BLaER1 treated with 17β-estradiol and CSF1 and Interleukin-3, amounts not matched to agents 10 nM and 100 nM (cell line): ENCODE measurements at regions not wholly inside any gene's neighbourhood (a gene's known extent, or its start where the extent isn't known, plus 50 kb on each side); places are given as distances from the start of the nearest gene placed in this dataset.

Source experiments
- H3K27ac ChIP-seq, 11 experiments: shearing (Covaris generic); formaldehyde crosslinking; 2 replicates each; pipeline ENCODE4 v1.8.1; 2022
- H3K27me3 ChIP-seq, 11 experiments: shearing (Covaris generic); formaldehyde crosslinking; 2 replicates each; pipeline ENCODE4 v1.8.1; 2022
- H3K36me3 ChIP-seq, 11 experiments: shearing (Covaris generic); formaldehyde crosslinking; 2 replicates each; pipeline ENCODE4 v1.8.1; 2022
- H3K4me1 ChIP-seq, 10 experiments: shearing (Covaris generic); formaldehyde crosslinking; 2 replicates each; pipeline ENCODE4 v1.8.1; 2022
- H3K4me2 ChIP-seq, 11 experiments: shearing (Covaris generic); formaldehyde crosslinking; 2 replicates each; pipeline ENCODE4 v1.8.1; 2022
- H3K4me3 ChIP-seq, 10 experiments: shearing (Covaris generic); formaldehyde crosslinking; 2 replicates each; pipeline ENCODE4 v1.8.1; 2022
- H3K9ac ChIP-seq, 11 experiments: shearing (Covaris generic); formaldehyde crosslinking; 2 replicates each; pipeline ENCODE4 v1.8.1; 2022
- H3K9me3 ChIP-seq, 11 experiments: shearing (Covaris generic); formaldehyde crosslinking; replicated peaks in 1 of 11; 2 replicates each; pipeline ENCODE4 v1.8.1; 2022
- H4K20me1 ChIP-seq, 11 experiments: shearing (Covaris generic); formaldehyde crosslinking; 2 replicates each; pipeline ENCODE4 v1.8.1; 2022
- Cebpa-rat ChIP-seq, 11 experiments: shearing (Covaris generic); IDR thresholded peaks; 2 replicates each; pipeline ENCODE4 v1.8.1; 2022

DNA sequence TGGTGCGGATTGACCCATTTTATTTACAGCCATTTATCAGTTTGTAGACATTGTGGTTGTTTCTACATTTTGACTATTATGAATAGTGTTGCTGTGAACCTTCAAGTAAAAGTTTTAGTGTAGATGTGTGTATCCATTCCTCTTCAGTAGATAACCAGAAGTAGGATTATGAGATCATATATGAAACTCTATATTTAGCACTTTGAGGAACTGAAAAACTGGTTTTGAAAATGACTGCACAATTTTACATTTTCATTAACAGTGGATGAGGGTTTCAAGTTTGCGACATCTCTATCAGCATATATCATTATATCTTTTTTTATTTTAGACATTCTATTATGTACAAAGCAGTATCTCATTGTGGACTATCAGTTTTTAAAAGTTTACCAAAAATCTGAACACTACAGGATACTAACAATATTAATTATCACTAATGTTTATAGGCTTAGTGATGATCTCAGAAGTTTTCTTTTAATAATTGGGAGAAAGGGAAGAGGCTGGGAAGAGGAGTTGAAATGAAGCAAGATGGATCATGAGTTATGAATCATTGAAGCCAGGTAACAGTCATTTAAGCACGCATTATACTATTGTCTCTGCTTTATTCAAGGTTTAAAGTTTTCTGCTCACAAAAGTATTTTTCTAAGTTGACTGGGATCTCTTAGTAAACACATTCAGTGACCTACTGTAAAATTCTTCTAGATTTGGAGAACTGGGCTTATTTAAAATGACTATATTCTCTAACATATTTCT, 329.0 kb upstream of the LRATD1 start:
- H3K27ac ChIP-seq, result peak overlapping the region in 10 of 11 experiments; percentile 28 to 73 (median 65); a peak in 17 of 22 replicates
- no peaks in the 10 kb centered on the region for H3K9me3 ChIP-seq
- H3K36me3 ChIP-seq, result no peaks in the 10 kb centered on the region
- peaks cover 0 to 30% (median 15%) of the 10 kb centered on the region in 10 experiments; a peak in 19 of 20 replicates for H3K4me1 ChIP-seq
- no peak overlapping the region for H3K4me3 ChIP-seq
- H4K20me1 ChIP-seq, result no peaks in the 10 kb centered on the region
- peak overlapping the region in 1 of 11 experiments; percentile 41; a peak in 2 of 22 replicates for H3K9ac ChIP-seq
- no peaks in the 10 kb centered on the region for H3K27me3 ChIP-seq
- peak overlapping the region; percentile 6 to 81 (median 45); a peak in 14 of 22 replicates for H3K4me2 ChIP-seq
- no peak for TF ChIP-seq Cebpa-rat (IDR thresholded peaks at IDR 0.05)

GRCh38 chr2:14304326-14304725, 328.2 kb upstream of the LRATD1 start:
- TF ChIP-seq Cebpa-rat (IDR thresholded peaks at IDR 0.05), result no peak
- Histone ChIP-seq H4K20me1 (no peaks in the 10 kb centered on the region), H3K4me1 (peaks cover 0 to 30% (median 15%) of the 10 kb centered on the region in 10 experiments; a peak in 19 of 20 replicates), H3K27me3 (no peaks in the 10 kb centered on the region), H3K9me3 (no peaks in the 10 kb centered on the region), H3K9ac (no peak overlapping the region), H3K27ac (peak overlapping the region in 9 of 11 experiments; percentile 3 to 73 (median 67); a peak in 11 of 22 replicates), H3K36me3 (no peaks in the 10 kb centered on the region), H3K4me2 (peak overlapping the region in 6 of 11 experiments; percentile 45 to 81 (median 60); a peak in 8 of 22 replicates), H3K4me3 (no peak overlapping the region)

GRCh38 chr2:14306268-14306861, 326.2 kb upstream of the LRATD1 start:
- Histone ChIP-seq H3K27ac (no peak overlapping the region), H3K4me2 (no peak overlapping the region), H4K20me1 (no peaks in the 10 kb centered on the region), H3K36me3 (no peaks in the 10 kb centered on the region), H3K27me3 (no peaks in the 10 kb centered on the region), H3K9me3 (no peaks in the 10 kb centered on the region), H3K9ac (no peak overlapping the region), H3K4me1 (peaks cover 0 to 30% (median 15%) of the 10 kb centered on the region in 10 experiments; a peak in 19 of 20 replicates), H3K4me3 (no peak overlapping the region)
- no peak for TF ChIP-seq Cebpa-rat (IDR thresholded peaks at IDR 0.05)

GRCh38 chr2:14313341-14313740, 319.2 kb upstream of the LRATD1 start:
- H3K27ac ChIP-seq, result no peak overlapping the region
- no peak overlapping the region for H3K4me2 ChIP-seq
- no peak for TF ChIP-seq Cebpa-rat (IDR thresholded peaks at IDR 0.05)
- H3K4me1 ChIP-seq, result no peaks in the 10 kb centered on the region
- no peaks in the 10 kb centered on the region; a peak in 1 of 22 replicates for H4K20me1 ChIP-seq
- H3K27me3 ChIP-seq, result no peaks in the 10 kb centered on the region
- H3K4me3 ChIP-seq, result no peak overlapping the region
- no peak overlapping the region for H3K9ac ChIP-seq
- H3K9me3 ChIP-seq, result no peaks in the 10 kb centered on the region
- no peaks in the 10 kb centered on the region for H3K36me3 ChIP-seq

GRCh38 chr2:14316594-14316993, 315.9 kb upstream of the LRATD1 start:
- H3K9ac ChIP-seq, result no peak overlapping the region
- no peaks in the 10 kb centered on the region for H3K4me1 ChIP-seq
- TF ChIP-seq Cebpa-rat (IDR thresholded peaks at IDR 0.05), result no peak
- H3K9me3 ChIP-seq, result no peaks in the 10 kb centered on the region
- H3K27me3 ChIP-seq, result no peaks in the 10 kb centered on the region
- no peaks in the 10 kb centered on the region for H3K36me3 ChIP-seq
- no peak overlapping the region for H3K27ac ChIP-seq
- no peak overlapping the region for H3K4me3 ChIP-seq
- no peaks in the 10 kb centered on the region; a peak in 1 of 22 replicates for H4K20me1 ChIP-seq
- no peak overlapping the region for H3K4me2 ChIP-seq

DNA sequence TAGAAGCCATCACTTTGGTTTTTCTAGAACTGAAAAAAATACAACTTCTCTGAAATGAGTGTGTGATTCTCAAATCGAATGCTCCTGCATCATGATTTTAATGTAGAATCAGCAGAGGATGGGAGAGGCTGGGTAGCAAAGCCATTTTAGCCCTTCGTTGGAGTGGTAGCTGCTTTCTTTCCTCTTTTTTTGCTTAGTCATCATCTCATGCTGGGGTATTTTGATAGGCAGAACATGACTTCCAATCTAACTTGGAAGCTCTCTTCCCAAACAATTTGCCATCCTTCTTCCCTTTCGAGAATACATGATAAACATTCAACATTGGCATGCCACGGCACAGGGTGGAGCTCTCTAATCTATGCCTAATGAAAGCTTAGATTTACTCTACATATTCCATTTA, 311.2 kb upstream of the LRATD1 start:
- Histone ChIP-seq H4K20me1 (no peaks in the 10 kb centered on the region), H3K4me2 (no peak overlapping the region), H3K9ac (no peak overlapping the region), H3K4me3 (no peak overlapping the region), H3K4me1 (no peaks in the 10 kb centered on the region), H3K27ac (no peak overlapping the region), H3K9me3 (no peaks in the 10 kb centered on the region), H3K36me3 (no peaks in the 10 kb centered on the region), H3K27me3 (no peaks in the 10 kb centered on the region)
- no peak for TF ChIP-seq Cebpa-rat (IDR thresholded peaks at IDR 0.05)

- TF ChIP-seq Cebpa-rat (IDR thresholded peaks at IDR 0.05), result no peak
- no peak overlapping the region for H3K9ac ChIP-seq
- H4K20me1 ChIP-seq, result no peaks in the 10 kb centered on the region
- H3K27ac ChIP-seq, result no peak overlapping the region
- no peaks in the 10 kb centered on the region for H3K4me1 ChIP-seq
- H3K4me2 ChIP-seq, result no peak overlapping the region
- no peaks in the 10 kb centered on the region for H3K9me3 ChIP-seq
- H3K36me3 ChIP-seq, result no peaks in the 10 kb centered on the region
- H3K27me3 ChIP-seq, result no peaks in the 10 kb centered on the region
- H3K4me3 ChIP-seq, result no peak overlapping the region
Observed at GRCh38 chr2:14322306-14322705, 310.2 kb upstream of the LRATD1 start.

GRCh38 chr2:14324308-14324707, 308.2 kb upstream of the LRATD1 start:
- H3K4me2 ChIP-seq, result no peak overlapping the region
- H3K36me3 ChIP-seq, result no peaks in the 10 kb centered on the region
- no peak overlapping the region for H3K4me3 ChIP-seq
- no peak for TF ChIP-seq Cebpa-rat (IDR thresholded peaks at IDR 0.05)
- no peaks in the 10 kb centered on the region for H4K20me1 ChIP-seq
- H3K9ac ChIP-seq, result no peak overlapping the region
- no peak overlapping the region for H3K27ac ChIP-seq
- no peaks in the 10 kb centered on the region for H3K4me1 ChIP-seq
- no peaks in the 10 kb centered on the region for H3K27me3 ChIP-seq
- H3K9me3 ChIP-seq, result no peaks in the 10 kb centered on the region

DNA sequence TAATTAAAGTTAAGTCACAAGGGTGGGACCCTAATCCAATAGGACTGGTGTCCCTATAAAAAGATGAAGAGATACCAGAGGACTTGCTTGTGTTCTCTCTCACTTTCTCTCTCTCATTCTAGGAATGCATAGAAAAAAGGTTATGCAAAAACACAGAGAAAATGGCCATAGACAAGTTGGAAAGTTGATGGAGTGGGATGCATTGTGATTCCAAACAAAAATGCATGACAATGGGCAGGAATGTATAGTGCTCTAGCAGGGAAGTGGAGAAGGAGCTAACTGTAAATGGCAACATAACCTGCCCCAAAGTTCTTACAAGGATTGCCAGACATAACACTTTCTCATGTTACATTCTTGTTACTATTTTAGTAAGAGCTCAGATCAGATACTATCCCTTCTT, 301.6 kb upstream of the LRATD1 start:
- H3K4me2 ChIP-seq, result no peak overlapping the region

More for the DNA sequence above, 301.6 kb upstream of the LRATD1 start:
- Histone ChIP-seq H3K27ac (no peak overlapping the region), H3K27me3 (no peaks in the 10 kb centered on the region), H3K9ac (no peak overlapping the region), H3K4me3 (no peak overlapping the region), H3K4me1 (no peaks in the 10 kb centered on the region), H3K9me3 (no peaks in the 10 kb centered on the region), H4K20me1 (no peaks in the 10 kb centered on the region), H3K36me3 (no peaks in the 10 kb centered on the region)
- no peak for TF ChIP-seq Cebpa-rat (IDR thresholded peaks at IDR 0.05)
